HCT116 (cell line): ENCODE measurements at regions not wholly inside any gene's neighbourhood (a gene's known extent, or its start where the extent isn't known, plus 50 kb on each side); places are given as distances from the start of the nearest gene placed in this dataset.

Experiments used
- ATAC-seq: fragments of 200-7000 bp; cut with Tn5 transposase; 2 replicates; pipeline ENCODE4 v1.9.1; 2020; ENCODE audit warnings: mild to moderate bottlenecking, moderate library complexity
- BruUV-seq: library from RNA; stranded (reverse); fragments of 400-500 nt; replicated peaks from 2 replicates; lab custom pipeline; 2021; lab: Mats Ljungman, UMichigan
- CTCF ChIA-PET: fragments of 300-600 bp; sonication (Branson Sonifier 250); formaldehyde crosslinking; loops from one replicate; lab custom pipeline; 2021; ENCODE audit warnings: antibody characterized with exemption; lab: Charles Lee
- POLR2A ChIA-PET: fragments of 300-600, 350-600 bp; sonication (Branson Sonifier 250); formaldehyde crosslinking; loops from one replicate; lab custom pipeline; 2021; ENCODE audit warnings: antibody characterized with exemption; lab: Charles Lee
- RAD21 ChIA-PET, 2 experiments: fragments of 300-600 bp; sonication (Branson Sonifier 250); formaldehyde crosslinking; loops; one replicate each; lab custom pipeline; 2023; ENCODE audit warnings: low total read pairs in 2 of 2; ENCODE audit not compliant: uncharacterized antibody in 2 of 2, unreplicated experiment in 2 of 2, low non-redundant PET in 1 of 2; lab: Charles Lee
- DNase-seq: peaks from one replicate; pipeline ENCODE4 v3.0.0-alpha.2; 2010; ENCODE audit warnings: low read depth, low spot score
- H2AFZ ChIP-seq: fragments of 200-600 bp; shearing (Covaris generic), sonication (generic); 2 replicates; pipeline ENCODE4 v1.6.1; 2017; ENCODE audit warnings: low read depth, mixed run types, mixed read lengths, antibody characterized with exemption, low read length; ENCODE audit not compliant: poor library complexity, severe bottlenecking
- H3K27ac ChIP-seq: 2 replicates; pipeline ENCODE4 v1.5.1; 2012; ENCODE audit warnings: low read depth, low read length
- H3K27me3 ChIP-seq: fragments of 200-600 bp; sonication (generic); 2 replicates; pipeline ENCODE4 v1.6.1; 2016; ENCODE audit warnings: mixed run types, low read length, mixed read lengths; ENCODE audit not compliant: insufficient read depth
- H3K36me3 ChIP-seq, 2 experiments: fragments of 200-500 bp in 1 of 2; fragments of 200-600 bp in 1 of 2; sonication (Bioruptor generic) in 1 of 2; sonication (generic) in 1 of 2; 2 replicates each; pipeline versions ENCODE4 v1.5.1 to v1.6.1; 2014 to 2016; ENCODE audit warnings: low read length in 2 of 2, inconsistent platforms in 1 of 2, mixed read lengths in 1 of 2, mixed run types in 1 of 2; ENCODE audit not compliant: insufficient read depth in 2 of 2, control insufficient read depth in 1 of 2
- H3K4me1 ChIP-seq, 2 experiments: fragments of 200-600 bp in 1 of 2; sonication (generic) in 1 of 2; 2 replicates each; pipeline versions ENCODE4 v1.5.1 to v1.6.1; 2012 to 2017; ENCODE audit warnings: low read length in 2 of 2, inconsistent platforms in 1 of 2, mild to moderate bottlenecking in 1 of 2, mixed read lengths in 1 of 2, mixed run types in 1 of 2, moderate library complexity in 1 of 2; ENCODE audit not compliant: insufficient read depth in 2 of 2, control insufficient read depth in 1 of 2
- H3K4me2 ChIP-seq: fragments of 200-600 bp; sonication (generic); 2 replicates; pipeline ENCODE4 v1.6.1; 2017; ENCODE audit warnings: mixed run types, low read length, mixed read lengths
- H3K4me3 ChIP-seq, 2 experiments: fragments of 200-600 bp in 1 of 2; sonication (generic) in 1 of 2; replicated peaks in 1 of 2; 2 replicates each; pipeline ENCODE4 v1.5.1; 2011 to 2016; ENCODE audit warnings: low read length in 2 of 2, control low read depth in 1 of 2, low read depth in 1 of 2, mild to moderate bottlenecking in 1 of 2, mixed read lengths in 1 of 2, mixed run types in 1 of 2
- H3K79me2 ChIP-seq: fragments of 200-600 bp; sonication (generic); 2 replicates; pipeline ENCODE4 v1.6.1; 2017; ENCODE audit warnings: mild to moderate bottlenecking, mixed run types, low read length, moderate library complexity, mixed read lengths; ENCODE audit not compliant: insufficient read depth
- H3K9ac ChIP-seq: fragments of 200-600 bp; sonication (generic); 2 replicates; pipeline ENCODE4 v1.6.1; 2016; ENCODE audit warnings: low read length, mixed read lengths
- H3K9me2 ChIP-seq: fragments of 200-600 bp; sonication (generic), shearing (Covaris generic); 2 replicates; pipeline ENCODE4 v1.6.1; 2017; ENCODE audit warnings: mixed run types, mild to moderate bottlenecking, moderate library complexity; ENCODE audit not compliant: insufficient read depth
- H3K9me3 ChIP-seq, 2 experiments: fragments of 200-500 bp in 1 of 2; fragments of 200-600 bp in 1 of 2; sonication (Bioruptor generic) in 1 of 2; sonication (generic) in 1 of 2; 2 replicates each; pipeline ENCODE4 v1.6.1; 2014 to 2017; ENCODE audit warnings: low read length in 2 of 2, mixed read lengths in 2 of 2, inconsistent platforms in 1 of 2, low read depth in 1 of 2, mild to moderate bottlenecking in 1 of 2, mixed run types in 1 of 2, moderate library complexity in 1 of 2; ENCODE audit not compliant: control insufficient read depth in 1 of 2, insufficient read depth in 1 of 2
- H4K20me1 ChIP-seq: fragments of 200-600 bp; sonication (generic), shearing (Covaris generic); 2 replicates; pipeline ENCODE4 v1.6.1; 2017; ENCODE audit warnings: mixed run types, mild to moderate bottlenecking, moderate library complexity; ENCODE audit not compliant: insufficient read depth
- CEBPB ChIP-seq: IDR thresholded peaks from 2 replicates; pipeline ENCODE4 v1.6.1; 2012; ENCODE audit warnings: low read depth
- CTCF ChIP-seq, 3 experiments: fragments of 200-600 bp in 1 of 3; sonication (generic) in 1 of 3; IDR thresholded peaks in 2 of 3; conservative IDR thresholded peaks in 1 of 3; 2 replicates each; pipeline ENCODE4 v1.5.1; 2012 to 2017; ENCODE audit warnings: low read depth in 2 of 3, low read length in 2 of 3, antibody characterized with exemption in 1 of 3, borderline replicate concordance in 1 of 3, control low read depth in 1 of 3, mild to moderate bottlenecking in 1 of 3, mixed read lengths in 1 of 3, mixed run types in 1 of 3, moderate library complexity in 1 of 3; ENCODE audit not compliant: insufficient read depth in 1 of 3
- MAX ChIP-seq: IDR thresholded peaks from 2 replicates; pipeline ENCODE4 v1.6.1; 2012
- POLR2A ChIP-seq: IDR thresholded peaks from 2 replicates; pipeline ENCODE4 v1.7.0; 2011; ENCODE audit warnings: borderline replicate concordance; ENCODE audit not compliant: insufficient read depth, insufficient read length; ENCODE audit errors: extremely low read depth
- RAD21 ChIP-seq: IDR thresholded peaks from 2 replicates; pipeline ENCODE4 v1.6.1; 2012; ENCODE audit warnings: low read depth, mild to moderate bottlenecking
- SIN3A ChIP-seq: IDR thresholded peaks from 2 replicates; pipeline ENCODE4 v1.6.1; 2012; ENCODE audit warnings: low read depth
- ZBTB33 ChIP-seq: IDR thresholded peaks from 2 replicates; pipeline ENCODE4 v1.6.1; 2011; ENCODE audit warnings: mild to moderate bottlenecking, low read length, moderate library complexity; ENCODE audit not compliant: insufficient replicate concordance; ENCODE audit errors: extremely low read depth
- ZNF274 ChIP-seq: fragments of 200-500 bp; sonication (Bioruptor generic); IDR thresholded peaks from 2 replicates; pipeline ENCODE4 v1.6.1; 2014; ENCODE audit warnings: mild to moderate bottlenecking, low read depth, low read length, inconsistent platforms
- intact Hi-C: fragments of 100-400 bp; cut with micrococcal nuclease; formaldehyde crosslinking; loops from 2 replicates; pipeline ENCODE4 v1.10.0; 2022

GRCh38 chr9:86503314-86503713 lies 149.1 kb upstream of the TUT7 start:
- no peaks in the 10 kb centered on the region for H3K36me3 ChIP-seq
- RAD21 ChIA-PET = no interaction called here
- H3K9me3 ChIP-seq = no peaks in the 10 kb centered on the region
- H3K27me3 ChIP-seq = peaks cover 48% of the 10 kb centered on the region
- H2AFZ ChIP-seq = no peak overlapping the region
- CTCF ChIA-PET = no interaction called here
- H3K4me2 ChIP-seq = no peak overlapping the region
- intact Hi-C loops = no loop called here
- H3K9ac ChIP-seq = no peak overlapping the region
- H3K9me2 ChIP-seq = no peaks in the 10 kb centered on the region
- DNase-seq (no peak), ATAC-seq (no peak)
- H3K79me2 ChIP-seq = no peaks in the 10 kb centered on the region
- H3K4me3 ChIP-seq = no peak overlapping the region
- H4K20me1 ChIP-seq = no peaks in the 10 kb centered on the region
- no TSS peak for BruUV-seq
- H3K27ac ChIP-seq = no peak overlapping the region
- POLR2A ChIA-PET = no interaction called here
- no peaks in the 10 kb centered on the region for H3K4me1 ChIP-seq
- TF ChIP-seq CTCF (IDR thresholded peaks at IDR 0.05 in 2 of 3, conservative IDR thresholded peaks at IDR 0.05 in 1 of 3; ENCODE audit: borderline replicate concordance in 1 of 3, insufficient read depth in 1 of 3, low read depth in 2 of 3, low read length in 2 of 3) = no peak
- TF ChIP-seq CEBPB = no peak
- no peak for TF ChIP-seq SIN3A
- no peak for TF ChIP-seq RAD21

GRCh38 chr9:86500667-86501435 lies 146.6 kb upstream of the TUT7 start:
- CTCF ChIA-PET = no interaction called here
- no peak overlapping the region for H3K27ac ChIP-seq
- no peaks in the 10 kb centered on the region for H3K9me3 ChIP-seq
- H4K20me1 ChIP-seq = no peaks in the 10 kb centered on the region
- H3K79me2 ChIP-seq = no peaks in the 10 kb centered on the region
- RAD21 ChIA-PET = no interaction called here
- H3K4me2 ChIP-seq = no peak overlapping the region
- H3K4me1 ChIP-seq = no peaks in the 10 kb centered on the region
- POLR2A ChIA-PET = no interaction called here
- ATAC-seq = no peak
- H3K4me3 ChIP-seq = no peak overlapping the region
- no peak for DNase-seq
- no peaks in the 10 kb centered on the region for H3K9me2 ChIP-seq
- H3K36me3 ChIP-seq = no peaks in the 10 kb centered on the region
- TF ChIP-seq POLR2A (no peak), MAX (no peak), ZBTB33 (no peak), CTCF (IDR thresholded peaks at IDR 0.05 in 2 of 3, conservative IDR thresholded peaks at IDR 0.05 in 1 of 3; ENCODE audit: borderline replicate concordance in 1 of 3, insufficient read depth in 1 of 3, low read depth in 2 of 3, low read length in 2 of 3) (no peak), RAD21 (no peak), ZNF274 (no peak)
- no peak overlapping the region for H3K9ac ChIP-seq
- intact Hi-C loops = no loop called here
- H3K27me3 ChIP-seq = peaks cover 49% of the 10 kb centered on the region
- no peak overlapping the region for H2AFZ ChIP-seq
- BruUV-seq = no TSS peak
